Eye (tissue), 1 donor: ENCODE measurements at regions not wholly inside any gene's neighbourhood (a gene's known extent, or its start where the extent isn't known, plus 50 kb on each side); places are given as distances from the start of the nearest gene placed in this dataset.

Experiments used
- DNase-seq: peaks from one replicate; pipeline ENCODE4 v3.0.0-alpha.2; 2015

- DNase-seq, result no peak
These were observed 136.7 kb upstream of the ZNF91 start for GRCh38 chr19:23531976-23532375.

- no peak for DNase-seq
These were observed 136.0 kb upstream of the ZNF91 start for GRCh38 chr19:23531231-23531790.

GRCh38 chr19:23528376-23528775, 133.1 kb upstream of the ZNF91 start:
- no peak for DNase-seq

GRCh38 chr19:23527797-23528196, 132.5 kb upstream of the ZNF91 start:
- DNase-seq, result no peak

- no peak for DNase-seq
These were observed 131.0 kb upstream of the ZNF91 start for GRCh38 chr19:23526302-23526701.

GRCh38 chr19:23525276-23525852, 130.1 kb upstream of the ZNF91 start:
- no peak for DNase-seq

GRCh38 chr19:23523863-23524262, 128.6 kb upstream of the ZNF91 start:
- no peak for DNase-seq

- DNase-seq, result no peak
These were observed 127.2 kb upstream of the ZNF91 start for GRCh38 chr19:23522431-23522830.

- DNase-seq, result no peak
These were observed 126.2 kb upstream of the ZNF91 start for GRCh38 chr19:23521471-23521870.

- no peak for DNase-seq
These were observed 125.2 kb upstream of the ZNF91 start for GRCh38 chr19:23520441-23520840.

- no peak for DNase-seq
These were observed 123.8 kb upstream of the ZNF91 start for GRCh38 chr19:23519031-23519430.

- DNase-seq, result no peak
These were observed 121.0 kb upstream of the ZNF91 start for GRCh38 chr19:23516266-23516665.

GRCh38 chr19:23515551-23515950, 120.3 kb upstream of the ZNF91 start:
- DNase-seq, result no peak

GRCh38 chr19:23512151-23512925, 117.1 kb upstream of the ZNF91 start:
- DNase-seq, result no peak

GRCh38 chr19:23509686-23510450, 114.6 kb upstream of the ZNF91 start:
- no peak for DNase-seq

GRCh38 chr19:23507446-23507845, 112.2 kb upstream of the ZNF91 start:
- DNase-seq, result no peak

GRCh38 chr19:23505738-23506137, 110.5 kb upstream of the ZNF91 start:
- DNase-seq, result no peak

- DNase-seq, result no peak
These were observed 87.6 kb upstream of the ZNF91 start for GRCh38 chr19:23482829-23483228.

- no peak for DNase-seq
These were observed 85.8 kb upstream of the ZNF91 start for GRCh38 chr19:23481043-23481442.

- no peak for DNase-seq
These were observed 80.2 kb upstream of the ZNF91 start for GRCh38 chr19:23475477-23475876.

GRCh38 chr19:23474761-23475160, 79.5 kb upstream of the ZNF91 start:
- no peak for DNase-seq

- DNase-seq, result no peak
These were observed 78.9 kb upstream of the ZNF91 start for GRCh38 chr19:23474172-23474571.

GRCh38 chr19:23470873-23471545, 75.7 kb upstream of the ZNF91 start:
- peak; percentile 48 for DNase-seq
